RPMI7951 (cell line): ENCODE measurements at regions not wholly inside any gene's neighbourhood (a gene's known extent, or its start where the extent isn't known, plus 50 kb on each side); places are given as distances from the start of the nearest gene placed in this dataset.
"Not testable (repeated sequence)": the region's sequence is repeated elsewhere in the genome, so short reads cannot be mapped to it uniquely, and the experiment has no call there.

Experiments used
- DNase-seq: peaks from one replicate; pipeline ENCODE4 v3.0.0-alpha.2; 2012; ENCODE audit warnings: low read depth

- DNase-seq = no peak
Observed at GRCh38 chr21:28074676-28075075, 918.0 kb downstream of the LTN1 start.

GRCh38 chr21:28072601-28073000 lies 920.1 kb downstream of the LTN1 start:
- no peak for DNase-seq

GRCh38 chr21:28069450-28069923 lies 923.2 kb downstream of the LTN1 start:
- peak; percentile 8 for DNase-seq

- DNase-seq = no peak
Observed at GRCh38 chr21:28068455-28069358, 924.0 kb downstream of the LTN1 start.

GRCh38 chr21:28066596-28067387 lies 925.9 kb downstream of the LTN1 start:
- DNase-seq = no peak

GRCh38 chr21:28066076-28066475 lies 926.6 kb downstream of the LTN1 start:
- no peak for DNase-seq

GRCh38 chr21:28063241-28064216 lies 929.1 kb downstream of the LTN1 start:
- no peak for DNase-seq

- DNase-seq = not testable (repeated sequence)
Observed at GRCh38 chr21:28052956-28053355, 939.7 kb downstream of the LTN1 start.

- peak; percentile 18 for DNase-seq
Observed at GRCh38 chr21:28051649-28052048, 941.0 kb downstream of the LTN1 start.

- DNase-seq = not testable (repeated sequence)
Observed at GRCh38 chr21:28035692-28036091, 957.0 kb downstream of the LTN1 start.

- not testable (repeated sequence) for DNase-seq
Observed at GRCh38 chr21:28034916-28035315, 957.8 kb downstream of the LTN1 start.

GRCh38 chr21:28034334-28034733 lies 958.3 kb downstream of the LTN1 start:
- DNase-seq = not testable (repeated sequence)

- DNase-seq = not testable (repeated sequence)
Observed at GRCh38 chr21:28032652-28033051, 960.0 kb downstream of the LTN1 start.

GRCh38 chr21:28031066-28031465 lies 961.6 kb downstream of the LTN1 start:
- DNase-seq = not testable (repeated sequence)

GRCh38 chr21:28025111-28025510 lies 967.6 kb downstream of the LTN1 start:
- no peak for DNase-seq

GRCh38 chr21:28018741-28019669 lies 973.7 kb downstream of the LTN1 start:
- peak; percentile 3 for DNase-seq

- DNase-seq = no peak
Observed at GRCh38 chr21:28018213-28018612, 974.5 kb downstream of the LTN1 start.

- DNase-seq = no peak
Observed at GRCh38 chr21:28016571-28016970, 976.1 kb downstream of the LTN1 start.

- DNase-seq = not testable (repeated sequence)
Observed at GRCh38 chr21:28013123-28013522, 979.6 kb downstream of the LTN1 start.

- not testable (repeated sequence) for DNase-seq
Observed at GRCh38 chr21:28011970-28012369, 980.7 kb downstream of the LTN1 start.
